ENCODE measurements at regions not wholly inside any gene's neighbourhood (a gene's known extent, or its start where the extent isn't known, plus 50 kb on each side); places are given as distances from the start of the nearest gene placed in this dataset.

GRCh38 chr1:103191327-103191726 lies 83.0 kb upstream of the COL11A1 start:
- ChIA-PET CTCF (no interaction called here), POLR2A (no interaction called here)
- no peak for DNase-seq (ENCODE audit: low read depth, low spot score)
- Histone ChIP-seq H3K4me3 (ENCODE audit: low read depth, low read length) (no peak overlapping the region), H3K27ac (ENCODE audit: low read depth, low read length) (no peak overlapping the region), H3K9me3 (ENCODE audit: control insufficient read depth, insufficient read depth, low read length) (no peaks in the 10 kb centered on the region), H3K27me3 (ENCODE audit: control insufficient read depth, insufficient read depth, low read length) (no peaks in the 10 kb centered on the region)
- no peak for TF ChIP-seq CTCF (IDR thresholded peaks at IDR 0.05; ENCODE audit: low read depth, low read length)

GRCh38 chr1:103190766-103191165 lies 82.4 kb upstream of the COL11A1 start:
- DNase-seq (ENCODE audit: low read depth, low spot score), result no peak
- H3K9me3 ChIP-seq (ENCODE audit: control insufficient read depth, insufficient read depth, low read length), result no peaks in the 10 kb centered on the region
- H3K27me3 ChIP-seq (ENCODE audit: control insufficient read depth, insufficient read depth, low read length), result no peaks in the 10 kb centered on the region
- no peak overlapping the region for H3K27ac ChIP-seq (ENCODE audit: low read depth, low read length)
- ChIA-PET POLR2A (no interaction called here), CTCF (no interaction called here)
- no peak for TF ChIP-seq CTCF (IDR thresholded peaks at IDR 0.05; ENCODE audit: low read depth, low read length)
- H3K4me3 ChIP-seq (ENCODE audit: low read depth, low read length), result no peak overlapping the region

- CTCF ChIA-PET, result no interaction called here
- no peak overlapping the region for H3K4me3 ChIP-seq (ENCODE audit: low read depth, low read length)
Observed at GRCh38 chr1:103187673-103188072, 79.4 kb upstream of the COL11A1 start.

GRCh38 chr1:103180660-103181059 lies 72.3 kb upstream of the COL11A1 start:
- no peak for TF ChIP-seq CTCF (IDR thresholded peaks at IDR 0.05; ENCODE audit: low read depth, low read length)
- CTCF ChIA-PET, result no interaction called here
- POLR2A ChIA-PET, result no interaction called here
- DNase-seq (ENCODE audit: low read depth, low spot score), result peak; percentile 33
- H3K27me3 ChIP-seq (ENCODE audit: control insufficient read depth, insufficient read depth, low read length), result no peaks in the 10 kb centered on the region
- H3K9me3 ChIP-seq (ENCODE audit: control insufficient read depth, insufficient read depth, low read length), result no peaks in the 10 kb centered on the region
- no peak overlapping the region for H3K4me3 ChIP-seq (ENCODE audit: low read depth, low read length)
- no peak overlapping the region for H3K27ac ChIP-seq (ENCODE audit: low read depth, low read length)

More at GRCh38 chr1:103187673-103188072, 79.4 kb upstream of the COL11A1 start:
- no peak for TF ChIP-seq CTCF (IDR thresholded peaks at IDR 0.05; ENCODE audit: low read depth, low read length)
- no peaks in the 10 kb centered on the region for H3K27me3 ChIP-seq (ENCODE audit: control insufficient read depth, insufficient read depth, low read length)
- no peak for DNase-seq (ENCODE audit: low read depth, low spot score)
- H3K27ac ChIP-seq (ENCODE audit: low read depth, low read length), result no peak overlapping the region
- POLR2A ChIA-PET, result no interaction called here
- H3K9me3 ChIP-seq (ENCODE audit: control insufficient read depth, insufficient read depth, low read length), result no peaks in the 10 kb centered on the region

- Histone ChIP-seq H3K27me3 (ENCODE audit: control insufficient read depth, insufficient read depth, low read length) (no peaks in the 10 kb centered on the region), H3K4me3 (ENCODE audit: low read depth, low read length) (no peak overlapping the region), H3K27ac (ENCODE audit: low read depth, low read length) (no peak overlapping the region), H3K9me3 (ENCODE audit: control insufficient read depth, insufficient read depth, low read length) (no peaks in the 10 kb centered on the region)
- DNase-seq (ENCODE audit: low read depth, low spot score), result no peak
- no peak for TF ChIP-seq CTCF (IDR thresholded peaks at IDR 0.05; ENCODE audit: low read depth, low read length)
- ChIA-PET CTCF (no interaction called here), POLR2A (no interaction called here)
Observed at GRCh38 chr1:103177108-103177775, 68.9 kb upstream of the COL11A1 start.

Measured in AG04450 (cell line).